Heart right ventricle (tissue), 16 donors: ENCODE measurements at regions not wholly inside any gene's neighbourhood (a gene's known extent, or its start where the extent isn't known, plus 50 kb on each side); places are given as distances from the start of the nearest gene placed in this dataset.
A peak's percentile ranks its signal among the peaks of the same experiment; 100 is the strongest.
"Not testable (repeated sequence)": the region's sequence is repeated elsewhere in the genome, so short reads cannot be mapped to it uniquely, and the experiment has no call there.

ENCODE experiments used
- ATAC-seq, 8 donors: fragments of 200-7000 bp; cut with Tn5 transposase; one replicate each; pipeline ENCODE4 v1.9.1; 2020; ENCODE audit warnings: mild to moderate bottlenecking in 8 of 8, moderate library complexity in 8 of 8, moderate number of reproducible peaks in 1 of 8
- DNase-seq, 2 donors: peaks; one replicate each; pipeline ENCODE4 v3.0.0-alpha.2; 2020
- H3K27ac ChIP-seq, 10 donors: fragments of 200-600 bp; sonication (generic) in 2 of 10; one replicate each; pipeline versions ENCODE4 v1.5.0 to v1.8.0; 2020 to 2022; ENCODE audit warnings: mild to moderate bottlenecking in 3 of 10
- H3K27me3 ChIP-seq, 7 donors: fragments of 200-600 bp; one replicate each; pipeline ENCODE4 v1.8.0; 2021 to 2022; ENCODE audit warnings: mild to moderate bottlenecking in 2 of 7
- H3K36me3 ChIP-seq, 9 donors: fragments of 200-600 bp; sonication (generic) in 1 of 9; one replicate each; pipeline versions ENCODE4 v1.5.0 to v1.8.0; 2020 to 2022; ENCODE audit warnings: mild to moderate bottlenecking in 2 of 9
- H3K4me1 ChIP-seq, 9 donors: fragments of 200-600 bp; sonication (generic) in 1 of 9; one replicate each; pipeline versions ENCODE4 v1.5.0 to v1.8.0; 2020 to 2022; ENCODE audit warnings: mild to moderate bottlenecking in 4 of 9
- H3K4me3 ChIP-seq, 10 donors: fragments of 200-600 bp; sonication (generic) in 2 of 10; one replicate each; pipeline versions ENCODE4 v1.5.0 to v1.8.0; 2020 to 2022; ENCODE audit warnings: mild to moderate bottlenecking in 7 of 10, moderate library complexity in 2 of 10
- H3K9me3 ChIP-seq, 11 donors: fragments of 200-600 bp in 10 of 11; sonication (generic) in 2 of 11; one replicate each; pipeline versions ENCODE4 v1.5.0 to v1.8.0; 2013 to 2022; ENCODE audit warnings: mild to moderate bottlenecking in 2 of 11, control low read depth in 1 of 11, moderate library complexity in 1 of 11
- CTCF ChIP-seq, 9 donors: fragments of 200-600 bp; sonication (generic) in 2 of 9; IDR thresholded peaks; one replicate each; pipeline versions ENCODE4 v1.5.0 to v1.8.0; 2021 to 2022; ENCODE audit warnings: antibody characterized with exemption in 9 of 9, mild to moderate bottlenecking in 5 of 9, moderate library complexity in 1 of 9
- WGBS, 2 donors: extraction: QIAGEN DNeasy Blood & Tissue Kit; methylation state at CpG; one replicate each; pipeline ENCODE4 v1.1.7; 2013; ENCODE audit warnings: inconsistent platforms in 1 of 2; 5-methylcytosine and 5-hydroxymethylcytosine counted together
- intact Hi-C, 10 donors: fragments of 100-400 bp; cut with DNase I; formaldehyde crosslinking; loops; one replicate each; pipeline versions ENCODE4 v1.11.1 to v1.14.2; 2022
- donor health status: Arrhythmogenic right ventricular cardiomyopathy.
- donor health status: ischemic (EF 13 %, LVEDD 7.1; RV severe dilation, severe dysfunction).
- donor health status: healthy with polysubstance abuse.
- donor health status: DM: no; HTN: yes; CAD: no.
- donor health status: DM: no; HTN: no; CAD: no.
- donor health status: ischemic (EF 25% LVEDD 6.9; RV normal size, moderate dysfunction).
- donor health status: ischemic (EF 25% LVEDD 5.7; RV mildly dilated, moderate dysfunction).
- donor health status: healthy.
- donor health status: DM: yes; HTN: yes; CAD: no.
- donor health status: Ischemic cardiomyopathy.
- donor health status: ischemic (EF 35%, LVEDD 5.7; RV mildly dilated, moderate dysfunction).
- donor health status: nonischemic (EF 11% LVEDD 7.7; RV severe dilation, severe dysfunction).
- donor health status: DM: yes; HTN: yes; CAD: no.
- donor health status: PGD.
- donor health status: ischemic (EF 29% LVEDD 5.4; RV normal size, mild dysfunction).
- donor health status: nonischemic (EF 23%, LVEDD 6.1; RV moderate dilation, normal function).

- H3K4me1 ChIP-seq, H3K27me3 ChIP-seq, ATAC-seq, H3K9me3 ChIP-seq, H3K4me3 ChIP-seq, H3K27ac ChIP-seq, intact Hi-C loops: not testable (repeated sequence)
- H3K36me3 ChIP-seq: peaks cover 0 to 11% (median 4%) of the 10 kb centered on the region in 9 donors
- WGBS, 2 donors: 96 to 97% methylated on average over 5 of the region's 10 CpGs
- peak in 1 of 2 donors; percentile 2 for DNase-seq
These were observed 268.4 kb downstream of the OR4F29 start for GRCh38 chr1:183081-183480.

GRCh38 chr1:182631-183030 is 268.8 kb downstream of the OR4F29 start:
- DNase-seq, ATAC-seq, H3K4me3 ChIP-seq, H3K4me1 ChIP-seq, intact Hi-C loops, H3K27me3 ChIP-seq, H3K27ac ChIP-seq, H3K9me3 ChIP-seq: not testable (repeated sequence)
- WGBS, 2 donors: 90 to 100% methylated on average over 5 to 6 of the region's 7 CpGs
- H3K36me3 ChIP-seq: peaks cover 0 to 11% (median 4%) of the 10 kb centered on the region in 9 donors

- H3K9me3 ChIP-seq, H3K4me1 ChIP-seq, H3K36me3 ChIP-seq, H3K27me3 ChIP-seq, intact Hi-C loops, H3K4me3 ChIP-seq, H3K27ac ChIP-seq: not testable (repeated sequence)
- ATAC-seq: peak in 2 of 8 donors; percentile 73 to 98
- peak; percentile 52 to 63 for DNase-seq
- TF ChIP-seq CTCF (IDR thresholded peaks at IDR 0.05): peak in 5 of 9 donors; percentile 12 to 31 (median 25)
- 71 to 79% methylated on average over 42 to 63 of the region's 79 CpGs for WGBS, 2 donors
These were observed 269.9 kb downstream of the OR4F29 start for GRCh38 chr1:181247-182216.

- H3K27me3 ChIP-seq, intact Hi-C loops, H3K36me3 ChIP-seq, H3K27ac ChIP-seq, H3K9me3 ChIP-seq, H3K4me1 ChIP-seq, H3K4me3 ChIP-seq: not testable (repeated sequence)
- 81 to 83% methylated on average over 27 to 28 of the region's 28 CpGs for WGBS, 2 donors
- ATAC-seq (peak in 3 of 8 donors; percentile 51 to 98 (median 74)), DNase-seq (peak in 1 of 2 donors; percentile 8)
These were observed 270.7 kb downstream of the OR4F29 start for GRCh38 chr1:180749-181205.

- H3K4me1 ChIP-seq, intact Hi-C loops, H3K36me3 ChIP-seq, H3K27me3 ChIP-seq, H3K4me3 ChIP-seq, H3K27ac ChIP-seq, ATAC-seq, H3K9me3 ChIP-seq, DNase-seq: not testable (repeated sequence)
- 90 to 100% methylated on average over 3 of the region's 4 CpGs for WGBS, 2 donors
These were observed 312.6 kb downstream of the OR4F29 start for GRCh38 chr1:138842-139241.

- intact Hi-C loops, H3K9me3 ChIP-seq, H3K27me3 ChIP-seq, H3K27ac ChIP-seq, H3K4me3 ChIP-seq, H3K36me3 ChIP-seq, DNase-seq, H3K4me1 ChIP-seq, ATAC-seq: not testable (repeated sequence)
- WGBS, 2 donors: 96% methylated on average over 7 of the region's 16 CpGs; no CpG with 5 or more reads in 1 of the 2 donors
These were observed 313.8 kb downstream of the OR4F29 start for GRCh38 chr1:137664-138063.

GRCh38 chr1:136344-136932 is 315.0 kb downstream of the OR4F29 start:
- 95 to 96% methylated on average over 17 to 31 of the region's 34 CpGs for WGBS, 2 donors
- not testable (repeated sequence) for ATAC-seq

GRCh38 chr1:134936-135335 is 316.5 kb downstream of the OR4F29 start:
- H3K4me1 ChIP-seq, DNase-seq, H3K9me3 ChIP-seq, H3K27ac ChIP-seq, ATAC-seq, intact Hi-C loops, H3K4me3 ChIP-seq, H3K36me3 ChIP-seq, H3K27me3 ChIP-seq: not testable (repeated sequence)
- WGBS, 2 donors: 95 to 96% methylated on average over 9 to 15 of the region's 21 CpGs

More at GRCh38 chr1:136344-136932, 315.0 kb downstream of the OR4F29 start:
- DNase-seq, H3K36me3 ChIP-seq, H3K27me3 ChIP-seq, H3K4me3 ChIP-seq, H3K4me1 ChIP-seq, intact Hi-C loops, H3K27ac ChIP-seq, H3K9me3 ChIP-seq: not testable (repeated sequence)

GRCh38 chr1:118440-118839 is 333.0 kb downstream of the OR4F29 start:
- not testable (repeated sequence) for H3K9me3 ChIP-seq, H3K4me3 ChIP-seq

GRCh38 chr1:115534-115933 is 335.9 kb downstream of the OR4F29 start:
- H3K27ac ChIP-seq, H3K4me3 ChIP-seq, H3K9me3 ChIP-seq, ATAC-seq, DNase-seq, intact Hi-C loops, H3K4me1 ChIP-seq, H3K36me3 ChIP-seq, H3K27me3 ChIP-seq: not testable (repeated sequence)
- WGBS, 2 donors: 18 to 29% methylated on average over 1 of the region's 2 CpGs

More at GRCh38 chr1:118440-118839, 333.0 kb downstream of the OR4F29 start:
- H3K4me1 ChIP-seq, DNase-seq, H3K36me3 ChIP-seq, intact Hi-C loops, H3K27ac ChIP-seq, ATAC-seq, H3K27me3 ChIP-seq: not testable (repeated sequence)
